Panc1 (cell line): ENCODE measurements at regions not wholly inside any gene's neighbourhood (a gene's known extent, or its start where the extent isn't known, plus 50 kb on each side); places are given as distances from the start of the nearest gene placed in this dataset.

ENCODE experiments used
- POLR2AphosphoS5 ChIP-seq: IDR thresholded peaks from 2 replicates; pipeline ENCODE4 v1.6.1; 2012; ENCODE audit warnings: mild to moderate bottlenecking, low read depth, low read length, moderate library complexity
- SIN3A ChIP-seq: IDR thresholded peaks from 2 replicates; pipeline ENCODE4 v1.6.1; 2012; ENCODE audit warnings: low read depth, mild to moderate bottlenecking, low read length, moderate library complexity, borderline replicate concordance; ENCODE audit not compliant: insufficient read depth
- TCF7L2 ChIP-seq: IDR thresholded peaks from 2 replicates; pipeline ENCODE4 v1.6.1; 2011; ENCODE audit warnings: mild to moderate bottlenecking, low read depth, low read length, inconsistent platforms
- TF ChIP-seq, protein P1 (sequence below): fragments of 450-650 bp; IDR thresholded peaks from 2 replicates; pipeline ENCODE4 v1.5.1; 2017; ENCODE audit warnings: mild to moderate bottlenecking
- TF ChIP-seq, protein P2 (sequence below), 2 experiments: IDR thresholded peaks; 2 replicates each; pipeline ENCODE4 v1.6.1; 2011 to 2012; ENCODE audit warnings: low read depth in 2 of 2, control low read depth in 1 of 2, low read length in 1 of 2, mild to moderate bottlenecking in 1 of 2, moderate library complexity in 1 of 2; ENCODE audit not compliant: insufficient read depth in 1 of 2

DNA sequence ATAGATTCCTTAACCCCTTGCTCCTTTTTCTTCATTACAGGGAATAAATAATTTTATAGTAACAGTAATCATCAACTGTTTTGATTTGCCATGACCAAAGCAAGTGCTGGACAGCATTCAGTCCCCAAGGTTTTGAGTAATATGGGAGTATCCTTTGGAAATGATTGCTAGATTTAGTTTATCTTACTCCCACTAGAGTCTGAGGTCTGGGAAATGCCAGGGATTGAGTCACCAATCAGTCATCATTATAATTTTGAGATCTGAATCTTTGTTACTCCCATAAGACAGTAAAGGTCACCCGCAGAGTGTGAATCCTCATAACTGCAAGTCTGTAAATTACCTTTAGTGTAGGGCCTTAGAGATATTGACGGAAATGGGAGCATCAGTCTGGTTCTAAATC lies 133.7 kb upstream of the SEMA3E start:
- no peak for TF ChIP-seq POLR2AphosphoS5
- TF ChIP-seq, protein P1, sequence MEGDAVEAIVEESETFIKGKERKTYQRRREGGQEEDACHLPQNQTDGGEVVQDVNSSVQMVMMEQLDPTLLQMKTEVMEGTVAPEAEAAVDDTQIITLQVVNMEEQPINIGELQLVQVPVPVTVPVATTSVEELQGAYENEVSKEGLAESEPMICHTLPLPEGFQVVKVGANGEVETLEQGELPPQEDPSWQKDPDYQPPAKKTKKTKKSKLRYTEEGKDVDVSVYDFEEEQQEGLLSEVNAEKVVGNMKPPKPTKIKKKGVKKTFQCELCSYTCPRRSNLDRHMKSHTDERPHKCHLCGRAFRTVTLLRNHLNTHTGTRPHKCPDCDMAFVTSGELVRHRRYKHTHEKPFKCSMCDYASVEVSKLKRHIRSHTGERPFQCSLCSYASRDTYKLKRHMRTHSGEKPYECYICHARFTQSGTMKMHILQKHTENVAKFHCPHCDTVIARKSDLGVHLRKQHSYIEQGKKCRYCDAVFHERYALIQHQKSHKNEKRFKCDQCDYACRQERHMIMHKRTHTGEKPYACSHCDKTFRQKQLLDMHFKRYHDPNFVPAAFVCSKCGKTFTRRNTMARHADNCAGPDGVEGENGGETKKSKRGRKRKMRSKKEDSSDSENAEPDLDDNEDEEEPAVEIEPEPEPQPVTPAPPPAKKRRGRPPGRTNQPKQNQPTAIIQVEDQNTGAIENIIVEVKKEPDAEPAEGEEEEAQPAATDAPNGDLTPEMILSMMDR: no peak
- TF ChIP-seq, protein P2, sequence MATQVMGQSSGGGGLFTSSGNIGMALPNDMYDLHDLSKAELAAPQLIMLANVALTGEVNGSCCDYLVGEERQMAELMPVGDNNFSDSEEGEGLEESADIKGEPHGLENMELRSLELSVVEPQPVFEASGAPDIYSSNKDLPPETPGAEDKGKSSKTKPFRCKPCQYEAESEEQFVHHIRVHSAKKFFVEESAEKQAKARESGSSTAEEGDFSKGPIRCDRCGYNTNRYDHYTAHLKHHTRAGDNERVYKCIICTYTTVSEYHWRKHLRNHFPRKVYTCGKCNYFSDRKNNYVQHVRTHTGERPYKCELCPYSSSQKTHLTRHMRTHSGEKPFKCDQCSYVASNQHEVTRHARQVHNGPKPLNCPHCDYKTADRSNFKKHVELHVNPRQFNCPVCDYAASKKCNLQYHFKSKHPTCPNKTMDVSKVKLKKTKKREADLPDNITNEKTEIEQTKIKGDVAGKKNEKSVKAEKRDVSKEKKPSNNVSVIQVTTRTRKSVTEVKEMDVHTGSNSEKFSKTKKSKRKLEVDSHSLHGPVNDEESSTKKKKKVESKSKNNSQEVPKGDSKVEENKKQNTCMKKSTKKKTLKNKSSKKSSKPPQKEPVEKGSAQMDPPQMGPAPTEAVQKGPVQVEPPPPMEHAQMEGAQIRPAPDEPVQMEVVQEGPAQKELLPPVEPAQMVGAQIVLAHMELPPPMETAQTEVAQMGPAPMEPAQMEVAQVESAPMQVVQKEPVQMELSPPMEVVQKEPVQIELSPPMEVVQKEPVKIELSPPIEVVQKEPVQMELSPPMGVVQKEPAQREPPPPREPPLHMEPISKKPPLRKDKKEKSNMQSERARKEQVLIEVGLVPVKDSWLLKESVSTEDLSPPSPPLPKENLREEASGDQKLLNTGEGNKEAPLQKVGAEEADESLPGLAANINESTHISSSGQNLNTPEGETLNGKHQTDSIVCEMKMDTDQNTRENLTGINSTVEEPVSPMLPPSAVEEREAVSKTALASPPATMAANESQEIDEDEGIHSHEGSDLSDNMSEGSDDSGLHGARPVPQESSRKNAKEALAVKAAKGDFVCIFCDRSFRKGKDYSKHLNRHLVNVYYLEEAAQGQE (IDR thresholded peaks at IDR 0.05; ENCODE audit: insufficient read depth in 1 of 2, low read depth in 2 of 2, low read length in 1 of 2): no peak
- TF ChIP-seq SIN3A: no peak
- TF ChIP-seq TCF7L2: no peak
